ENCODE measurements at regions not wholly inside any gene's neighbourhood (a gene's known extent, or its start where the extent isn't known, plus 50 kb on each side); places are given as distances from the start of the nearest gene placed in this dataset.

DNA sequence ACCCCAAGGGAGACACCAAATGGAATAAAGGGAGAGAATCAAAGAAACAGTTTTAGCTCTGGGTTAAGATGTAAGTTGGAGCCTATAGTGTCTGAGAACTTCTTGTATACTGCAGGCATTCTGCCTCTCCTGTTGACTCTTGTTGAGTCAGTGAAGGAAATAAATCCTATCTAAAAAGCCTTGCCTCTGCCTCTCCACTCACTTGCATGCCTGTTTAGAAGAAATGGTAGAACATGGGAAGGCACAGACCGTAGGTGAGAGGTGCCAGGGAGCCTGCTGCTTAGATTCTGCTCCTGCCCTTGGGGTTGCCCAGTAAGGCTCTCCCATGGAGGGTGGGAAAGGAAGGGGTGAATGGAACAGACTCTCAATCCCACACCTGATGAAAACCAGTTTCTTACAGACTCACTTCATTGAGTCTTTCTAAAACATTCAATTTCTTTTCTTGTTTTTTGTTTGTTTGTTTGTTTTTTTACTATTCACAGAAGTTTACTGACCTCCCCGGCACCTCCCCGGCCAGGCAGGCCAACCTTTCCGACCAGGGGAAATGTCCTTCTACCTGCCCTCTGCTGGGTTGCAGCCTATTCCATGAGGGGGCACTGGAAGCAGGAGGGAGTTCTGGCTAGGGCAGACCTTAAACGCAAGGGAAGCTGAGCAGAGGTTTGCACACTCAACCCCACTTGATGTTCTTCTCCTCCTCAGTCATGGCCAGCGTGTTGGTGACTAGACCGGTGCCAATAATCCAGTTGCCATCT, 211.7 kb upstream of the WSB1 start (continued):
- TF ChIP-seq, protein P1, sequence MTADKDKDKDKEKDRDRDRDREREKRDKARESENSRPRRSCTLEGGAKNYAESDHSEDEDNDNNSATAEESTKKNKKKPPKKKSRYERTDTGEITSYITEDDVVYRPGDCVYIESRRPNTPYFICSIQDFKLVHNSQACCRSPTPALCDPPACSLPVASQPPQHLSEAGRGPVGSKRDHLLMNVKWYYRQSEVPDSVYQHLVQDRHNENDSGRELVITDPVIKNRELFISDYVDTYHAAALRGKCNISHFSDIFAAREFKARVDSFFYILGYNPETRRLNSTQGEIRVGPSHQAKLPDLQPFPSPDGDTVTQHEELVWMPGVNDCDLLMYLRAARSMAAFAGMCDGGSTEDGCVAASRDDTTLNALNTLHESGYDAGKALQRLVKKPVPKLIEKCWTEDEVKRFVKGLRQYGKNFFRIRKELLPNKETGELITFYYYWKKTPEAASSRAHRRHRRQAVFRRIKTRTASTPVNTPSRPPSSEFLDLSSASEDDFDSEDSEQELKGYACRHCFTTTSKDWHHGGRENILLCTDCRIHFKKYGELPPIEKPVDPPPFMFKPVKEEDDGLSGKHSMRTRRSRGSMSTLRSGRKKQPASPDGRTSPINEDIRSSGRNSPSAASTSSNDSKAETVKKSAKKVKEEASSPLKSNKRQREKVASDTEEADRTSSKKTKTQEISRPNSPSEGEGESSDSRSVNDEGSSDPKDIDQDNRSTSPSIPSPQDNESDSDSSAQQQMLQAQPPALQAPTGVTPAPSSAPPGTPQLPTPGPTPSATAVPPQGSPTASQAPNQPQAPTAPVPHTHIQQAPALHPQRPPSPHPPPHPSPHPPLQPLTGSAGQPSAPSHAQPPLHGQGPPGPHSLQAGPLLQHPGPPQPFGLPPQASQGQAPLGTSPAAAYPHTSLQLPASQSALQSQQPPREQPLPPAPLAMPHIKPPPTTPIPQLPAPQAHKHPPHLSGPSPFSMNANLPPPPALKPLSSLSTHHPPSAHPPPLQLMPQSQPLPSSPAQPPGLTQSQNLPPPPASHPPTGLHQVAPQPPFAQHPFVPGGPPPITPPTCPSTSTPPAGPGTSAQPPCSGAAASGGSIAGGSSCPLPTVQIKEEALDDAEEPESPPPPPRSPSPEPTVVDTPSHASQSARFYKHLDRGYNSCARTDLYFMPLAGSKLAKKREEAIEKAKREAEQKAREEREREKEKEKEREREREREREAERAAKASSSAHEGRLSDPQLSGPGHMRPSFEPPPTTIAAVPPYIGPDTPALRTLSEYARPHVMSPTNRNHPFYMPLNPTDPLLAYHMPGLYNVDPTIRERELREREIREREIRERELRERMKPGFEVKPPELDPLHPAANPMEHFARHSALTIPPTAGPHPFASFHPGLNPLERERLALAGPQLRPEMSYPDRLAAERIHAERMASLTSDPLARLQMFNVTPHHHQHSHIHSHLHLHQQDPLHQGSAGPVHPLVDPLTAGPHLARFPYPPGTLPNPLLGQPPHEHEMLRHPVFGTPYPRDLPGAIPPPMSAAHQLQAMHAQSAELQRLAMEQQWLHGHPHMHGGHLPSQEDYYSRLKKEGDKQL (CRISPR knock-in tag; IDR thresholded peaks at IDR 0.05; ENCODE audit: borderline replicate concordance) = peak; percentile 85; the same call in 1 of the 2 replicates
- TF ChIP-seq GABPB1 (CRISPR knock-in tag; IDR thresholded peaks at IDR 0.05) (0 out of 2 replicates have a peak, but pooled peaks have one; percentile 7), SMC3 (conservative IDR thresholded peaks at IDR 0.05; ENCODE audit: insufficient read depth, low read depth, low read length) (no peak), ZKSCAN3 (CRISPR knock-in tag; IDR thresholded peaks at IDR 0.05) (no peak), DMBX1 (CRISPR knock-in tag; IDR thresholded peaks at IDR 0.05; ENCODE audit: borderline replicate concordance) (no peak), CHD2 (IDR thresholded peaks at IDR 0.05; ENCODE audit: low read depth, low read length) (peak; percentile 36), SREBF1 (IDR thresholded peaks at IDR 0.05; ENCODE audit: borderline replicate concordance, low read depth, low read length) (no peak), NFIX (CRISPR knock-in tag; IDR thresholded peaks at IDR 0.05; ENCODE audit: low read depth) (no peak), SAFB2 (IDR thresholded peaks at IDR 0.05; ENCODE audit: borderline replicate concordance, low read depth, low read length, severe bottlenecking) (no peak), SLC30A9 (CRISPR knock-in tag; IDR thresholded peaks at IDR 0.05) (no peak), YY1 (IDR thresholded peaks at IDR 0.05; ENCODE audit: borderline replicate concordance in 1 of 3, control insufficient read depth in 1 of 3, extremely low read depth in 1 of 3, insufficient read depth in 3 of 3, insufficient read length in 1 of 3, insufficient replicate concordance in 2 of 3, low read depth in 1 of 3, low read length in 2 of 3) (peak in 1 of 3 experiments; percentile 45), POLR2A (conservative IDR thresholded peaks at IDR 0.05) (peak; percentile 50; the same call in 1 of the 2 replicates), TARDBP (IDR thresholded peaks at IDR 0.05) (no peak), HNRNPH1 (optimal IDR thresholded peaks at IDR 0.05; ENCODE audit: low read depth, low read length) (no peak), HNRNPUL1 (IDR thresholded peaks at IDR 0.05; ENCODE audit: low read length) (0 out of 2 replicates have a peak, but pooled peaks have one; percentile 71), BCL6 (CRISPR knock-in tag; IDR thresholded peaks at IDR 0.05) (no peak), NCOA2 (IDR thresholded peaks at IDR 0.05; ENCODE audit: partially characterized antibody in 2 of 2) (no peak), RBFOX2 (IDR thresholded peaks at IDR 0.05; ENCODE audit: low read depth, low read length) (0 out of 2 replicates have a peak, but pooled peaks have one; percentile 12), ZNF644 (tag; IDR thresholded peaks at IDR 0.05; ENCODE audit: low read depth) (no peak), SUPT5H (IDR thresholded peaks at IDR 0.05) (0 out of 2 replicates have a peak, but pooled peaks have one; percentile 9), SIN3A (IDR thresholded peaks at IDR 0.05; ENCODE audit: borderline replicate concordance in 2 of 2, control insufficient read depth in 1 of 2, low read depth in 2 of 2, low read length in 2 of 2) (peak in 1 of 2 experiments; percentile 95; a peak in 3 of 4 replicates)
- TF ChIP-seq, protein P2, sequence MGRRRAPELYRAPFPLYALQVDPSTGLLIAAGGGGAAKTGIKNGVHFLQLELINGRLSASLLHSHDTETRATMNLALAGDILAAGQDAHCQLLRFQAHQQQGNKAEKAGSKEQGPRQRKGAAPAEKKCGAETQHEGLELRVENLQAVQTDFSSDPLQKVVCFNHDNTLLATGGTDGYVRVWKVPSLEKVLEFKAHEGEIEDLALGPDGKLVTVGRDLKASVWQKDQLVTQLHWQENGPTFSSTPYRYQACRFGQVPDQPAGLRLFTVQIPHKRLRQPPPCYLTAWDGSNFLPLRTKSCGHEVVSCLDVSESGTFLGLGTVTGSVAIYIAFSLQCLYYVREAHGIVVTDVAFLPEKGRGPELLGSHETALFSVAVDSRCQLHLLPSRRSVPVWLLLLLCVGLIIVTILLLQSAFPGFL (CRISPR knock-in tag; IDR thresholded peaks at IDR 0.05) = 0 out of 2 replicates have a peak, but pooled peaks have one; percentile 76

Measured in K562 (cell line).